Trophoblast cell (in vitro differentiated cells and primary cell): ENCODE measurements at regions not wholly inside any gene's neighbourhood (a gene's known extent, or its start where the extent isn't known, plus 50 kb on each side); places are given as distances from the start of the nearest gene placed in this dataset.
A peak's percentile ranks its signal among the peaks of the same experiment; 100 is the strongest.

Source experiments
- DNase-seq, 2 donors: peaks; one replicate each; pipeline ENCODE4 v3.0.0-alpha.2; 2016
- H2AFZ ChIP-seq: 2 replicates; pipeline ENCODE4 v1.6.1; 2013; ENCODE audit warnings: low read length, moderate library complexity, mild to moderate bottlenecking; ENCODE audit not compliant: insufficient read depth, poor library complexity
- H2AK5ac ChIP-seq: 2 replicates; pipeline ENCODE4 v1.6.1; 2013; ENCODE audit warnings: mild to moderate bottlenecking, low read length
- H2BK120ac ChIP-seq: 2 replicates; pipeline ENCODE4 v1.6.1; 2013; ENCODE audit warnings: low read length, mild to moderate bottlenecking, moderate library complexity; ENCODE audit not compliant: insufficient read depth, poor library complexity
- H2BK12ac ChIP-seq: 2 replicates; pipeline ENCODE4 v1.6.1; 2013; ENCODE audit warnings: mild to moderate bottlenecking, low read length, moderate library complexity
- H2BK5ac ChIP-seq: 2 replicates; pipeline ENCODE4 v1.6.1; 2013; ENCODE audit warnings: low read length, low read depth, moderate library complexity, mild to moderate bottlenecking; ENCODE audit not compliant: poor library complexity
- H3K14ac ChIP-seq: 2 replicates; pipeline ENCODE4 v1.6.1; 2013; ENCODE audit warnings: mild to moderate bottlenecking, low read length
- H3K18ac ChIP-seq: 2 replicates; pipeline ENCODE4 v1.6.1; 2013; ENCODE audit warnings: mild to moderate bottlenecking, low read length
- H3K23ac ChIP-seq: 2 replicates; pipeline ENCODE4 v1.6.1; 2013; ENCODE audit warnings: low read length
- H3K27ac ChIP-seq: 2 replicates; pipeline ENCODE4 v1.5.1; 2013; ENCODE audit warnings: low read depth, mild to moderate bottlenecking, inconsistent platforms, low read length, moderate library complexity
- H3K27me3 ChIP-seq: 2 replicates; pipeline ENCODE4 v1.6.1; 2013; ENCODE audit warnings: inconsistent platforms, mild to moderate bottlenecking, low read length, moderate library complexity; ENCODE audit not compliant: insufficient read depth
- H3K36me3 ChIP-seq, 2 experiments: 1 replicate in 1 of 2; 2 replicates in 1 of 2; pipeline ENCODE4 v1.6.1; 2013; ENCODE audit warnings: low read length in 2 of 2, mild to moderate bottlenecking in 2 of 2, moderate library complexity in 1 of 2; ENCODE audit not compliant: insufficient read depth in 2 of 2, control insufficient read depth in 1 of 2
- H3K4ac ChIP-seq: 2 replicates; pipeline ENCODE4 v1.6.1; 2013; ENCODE audit warnings: low read depth, mild to moderate bottlenecking, low read length, moderate library complexity
- H3K4me1 ChIP-seq, 2 experiments: 1 replicate in 1 of 2; 2 replicates in 1 of 2; pipeline ENCODE4 v1.6.1; 2013; ENCODE audit warnings: low read length in 2 of 2, mild to moderate bottlenecking in 2 of 2, moderate library complexity in 1 of 2; ENCODE audit not compliant: insufficient read depth in 2 of 2, control insufficient read depth in 1 of 2
- H3K4me2 ChIP-seq: 2 replicates; pipeline ENCODE4 v1.6.1; 2013; ENCODE audit warnings: inconsistent platforms, mild to moderate bottlenecking, low read length, moderate library complexity
- H3K4me3 ChIP-seq: 2 replicates; pipeline ENCODE4 v1.5.1; 2013; ENCODE audit warnings: mild to moderate bottlenecking, low read depth, low read length, inconsistent platforms
- H3K79me1 ChIP-seq: one replicate; pipeline ENCODE4 v1.6.1; 2013; ENCODE audit warnings: low read length
- H3K79me2 ChIP-seq: 2 replicates; pipeline ENCODE4 v1.6.1; 2013; ENCODE audit warnings: low read length, mild to moderate bottlenecking; ENCODE audit not compliant: control insufficient read depth, insufficient read depth, poor library complexity
- H3K9ac ChIP-seq: 2 replicates; pipeline ENCODE4 v1.6.1; 2013; ENCODE audit warnings: mild to moderate bottlenecking, low read length
- H3K9me3 ChIP-seq: 2 replicates; pipeline ENCODE4 v1.6.1; 2013; ENCODE audit warnings: low read depth, mild to moderate bottlenecking, control low read depth, inconsistent platforms, low read length; ENCODE audit not compliant: insufficient read depth
- H4K12ac ChIP-seq: 2 replicates; pipeline ENCODE4 v1.6.1; 2013; ENCODE audit warnings: low read depth, mild to moderate bottlenecking, low read length, moderate library complexity
- H4K8ac ChIP-seq: 2 replicates; pipeline ENCODE4 v1.6.1; 2013; ENCODE audit warnings: low read depth, mild to moderate bottlenecking, low read length, moderate library complexity
- H4K91ac ChIP-seq: one replicate; pipeline ENCODE4 v1.6.1; 2013; ENCODE audit warnings: low read depth, mild to moderate bottlenecking, low read length, moderate library complexity
- WGBS: extraction: QIAGEN DNeasy Blood & Tissue Kit; methylation state at CpG from one replicate; pipeline ENCODE4 v1.1.7; 2013; ENCODE audit warnings: missing lambda C conversion rate; ENCODE audit not compliant: insufficient read length, insufficient coverage; ENCODE audit errors: extremely low coverage; 5-methylcytosine and 5-hydroxymethylcytosine counted together

DNA sequence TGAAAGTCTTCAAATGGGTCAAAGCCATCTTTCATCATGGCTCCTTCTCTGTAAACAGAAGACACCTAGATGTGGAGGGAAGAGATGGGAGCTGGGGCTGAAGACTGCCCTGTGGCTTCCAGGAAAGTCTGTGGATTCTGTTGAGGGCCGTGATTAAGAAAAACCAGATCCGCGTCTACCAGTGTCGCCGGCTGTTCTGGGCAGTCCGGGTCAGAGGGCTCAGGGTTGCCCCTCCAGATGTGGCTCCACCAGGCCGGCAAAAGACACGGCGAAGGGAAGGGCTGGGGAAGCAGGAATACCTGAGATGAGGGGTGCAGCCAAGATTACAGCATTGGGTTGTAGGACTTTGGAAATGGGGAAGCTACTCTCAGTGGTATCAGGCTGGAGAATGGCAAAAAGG lies 162.6 kb downstream of the RHOU start:
- no peak overlapping the region for H3K14ac ChIP-seq
- H4K91ac ChIP-seq = peak overlapping the region; percentile 45
- H2AK5ac ChIP-seq = no peak overlapping the region
- no peak overlapping the region for H2BK5ac ChIP-seq
- no peak overlapping the region for H4K12ac ChIP-seq
- H2BK120ac ChIP-seq = no peak overlapping the region
- no peak overlapping the region for H3K18ac ChIP-seq
- no peak overlapping the region for H3K23ac ChIP-seq
- no peak overlapping the region for H3K4me3 ChIP-seq
- H2BK12ac ChIP-seq = no peak overlapping the region
- H2AFZ ChIP-seq = no peak overlapping the region
- no peak overlapping the region for H3K4me2 ChIP-seq
- H4K8ac ChIP-seq = no peak overlapping the region
- no peaks in the 10 kb centered on the region for H3K79me2 ChIP-seq
- H3K4ac ChIP-seq = no peak overlapping the region
- no peak for DNase-seq
- no peaks in the 10 kb centered on the region for H3K9me3 ChIP-seq
- no peaks in the 10 kb centered on the region for H3K36me3 ChIP-seq
- no peak overlapping the region for H3K9ac ChIP-seq
- H3K4me1 ChIP-seq = peaks cover 18 to 24% of the 10 kb centered on the region in 2 experiments
- WGBS = no CpG with 5 or more reads among the region's 9 CpGs
- no peak overlapping the region for H3K27ac ChIP-seq
- no peaks in the 10 kb centered on the region for H3K27me3 ChIP-seq
- peaks cover 6% of the 10 kb centered on the region for H3K79me1 ChIP-seq

DNA sequence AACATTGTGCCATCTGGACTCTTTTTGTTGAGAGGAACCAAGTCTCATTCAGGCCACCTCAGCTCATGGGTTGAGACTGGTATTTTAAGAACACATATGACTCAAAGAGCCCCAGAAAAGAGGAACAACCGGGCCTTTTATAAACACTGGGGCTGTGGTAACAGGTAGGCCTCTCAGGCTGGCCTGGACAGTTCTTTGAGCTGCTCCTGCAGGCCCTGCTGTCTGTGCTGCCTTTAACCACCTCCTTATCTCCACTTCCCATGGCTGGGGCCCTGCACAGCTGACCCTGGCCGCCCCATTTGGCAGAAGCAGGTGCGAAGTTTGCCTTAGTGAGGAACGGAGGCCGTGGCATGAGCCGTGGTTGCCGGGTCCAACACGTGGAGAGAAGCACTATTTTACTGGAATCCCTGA lies 163.3 kb downstream of the RHOU start:
- Histone ChIP-seq H3K79me2 (no peaks in the 10 kb centered on the region), H2AK5ac (peak overlapping the region; percentile 21), H3K79me1 (peaks cover 6% of the 10 kb centered on the region), H2BK120ac (no peak overlapping the region), H2BK12ac (peak overlapping the region; percentile 21), H2AFZ (no peak overlapping the region), H3K18ac (peak overlapping the region; percentile 14), H3K4me2 (no peak overlapping the region), H3K9ac (no peak overlapping the region), H4K8ac (no peak overlapping the region), H4K91ac (peak overlapping the region; percentile 39), H3K27ac (no peak overlapping the region), H3K9me3 (no peaks in the 10 kb centered on the region), H4K12ac (no peak overlapping the region), H3K14ac (peak overlapping the region; percentile 1), H3K36me3 (no peaks in the 10 kb centered on the region), H3K4ac (no peak overlapping the region), H3K27me3 (no peaks in the 10 kb centered on the region), H2BK5ac (no peak overlapping the region), H3K4me1 (peaks cover 18 to 24% of the 10 kb centered on the region in 2 experiments), H3K4me3 (no peak overlapping the region), H3K23ac (no peak overlapping the region)
- DNase-seq = no peak
- WGBS = no CpG with 5 or more reads among the region's 8 CpGs

- peaks cover 6% of the 10 kb centered on the region for H3K79me1 ChIP-seq
- no peaks in the 10 kb centered on the region for H3K36me3 ChIP-seq
- H3K4me3 ChIP-seq = no peak overlapping the region
- H4K12ac ChIP-seq = no peak overlapping the region
- H4K91ac ChIP-seq = peak overlapping the region; percentile 41
- no peak overlapping the region for H3K4me2 ChIP-seq
- no peaks in the 10 kb centered on the region for H3K79me2 ChIP-seq
- no peaks in the 10 kb centered on the region for H3K9me3 ChIP-seq
- H2AK5ac ChIP-seq = no peak overlapping the region
- no peak overlapping the region for H3K23ac ChIP-seq
- no peak overlapping the region for H3K18ac ChIP-seq
- peak overlapping the region; percentile 16 for H2BK120ac ChIP-seq
- peak overlapping the region; percentile 15 for H2BK12ac ChIP-seq
- H3K27me3 ChIP-seq = no peaks in the 10 kb centered on the region
- no peak overlapping the region for H4K8ac ChIP-seq
- no peak overlapping the region for H2AFZ ChIP-seq
- H3K9ac ChIP-seq = no peak overlapping the region
- peaks cover 22 to 27% of the 10 kb centered on the region in 2 experiments for H3K4me1 ChIP-seq
- H3K27ac ChIP-seq = no peak overlapping the region
- no peak overlapping the region for H3K14ac ChIP-seq
- H2BK5ac ChIP-seq = peak overlapping the region; percentile 11
- no peak for DNase-seq
- no CpG with 5 or more reads among the region's 12 CpGs for WGBS
- H3K4ac ChIP-seq = no peak overlapping the region
Observed at GRCh38 chr1:228899421-228899956, 164.2 kb downstream of the RHOU start.

DNA sequence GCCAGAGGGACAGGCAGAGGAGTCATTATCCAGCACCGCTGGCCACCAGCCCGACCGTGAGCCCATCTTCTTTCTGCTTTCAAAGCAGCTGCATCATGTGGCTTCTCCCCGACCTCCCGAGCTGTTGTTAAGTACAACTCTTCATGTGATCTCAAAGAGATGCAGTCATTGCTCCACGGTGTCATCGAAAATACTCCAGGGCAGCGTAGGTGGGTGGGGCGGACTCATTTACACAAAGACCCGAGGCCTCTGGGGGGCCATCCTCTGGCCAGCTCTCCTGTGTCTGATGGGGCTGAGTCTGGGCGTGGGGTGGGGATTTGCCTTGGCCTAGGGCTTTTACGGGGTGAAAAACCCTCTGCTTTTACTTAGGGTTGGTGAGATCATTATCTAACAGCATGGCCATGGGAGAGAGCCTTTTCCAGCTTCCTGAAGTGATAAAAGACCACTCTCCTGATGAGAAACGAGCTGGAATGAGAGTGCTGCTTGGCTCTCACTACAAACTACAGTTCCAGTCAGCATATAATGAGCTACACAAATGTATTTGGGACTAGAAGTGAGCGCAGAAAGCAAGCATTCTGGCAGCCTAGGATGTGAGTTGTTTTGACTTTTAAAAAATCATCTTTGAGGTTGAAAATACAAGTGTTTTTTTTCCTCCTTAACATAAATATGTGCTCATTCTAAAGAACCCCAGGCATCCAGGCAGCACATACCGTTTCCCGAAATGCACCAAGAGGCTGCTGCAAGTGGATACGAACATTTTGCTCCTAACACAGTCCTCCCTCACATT lies 165.0 kb downstream of the RHOU start:
- no peak for DNase-seq
- Histone ChIP-seq H3K79me2 (no peaks in the 10 kb centered on the region), H3K23ac (no peak overlapping the region), H4K8ac (no peak overlapping the region), H2BK5ac (no peak overlapping the region), H3K9ac (no peak overlapping the region), H3K14ac (no peak overlapping the region), H3K9me3 (no peaks in the 10 kb centered on the region), H3K79me1 (peaks cover 6% of the 10 kb centered on the region), H4K91ac (no peak overlapping the region), H3K18ac (no peak overlapping the region), H3K4me1 (peaks cover 22 to 29% of the 10 kb centered on the region in 2 experiments), H3K27me3 (no peaks in the 10 kb centered on the region), H2BK12ac (no peak overlapping the region), H3K36me3 (no peaks in the 10 kb centered on the region), H3K4me2 (no peak overlapping the region), H2BK120ac (peak overlapping the region; percentile 24), H2AK5ac (no peak overlapping the region), H3K4me3 (no peak overlapping the region), H2AFZ (no peak overlapping the region), H3K27ac (peak overlapping the region; percentile 21), H3K4ac (no peak overlapping the region), H4K12ac (no peak overlapping the region)
- no CpG with 5 or more reads among the region's 17 CpGs for WGBS
